Thyroid gland (tissue), 4 donors: ENCODE measurements at regions not wholly inside any gene's neighbourhood (a gene's known extent, or its start where the extent isn't known, plus 50 kb on each side); places are given as distances from the start of the nearest gene placed in this dataset.

ENCODE experiments used
- DNase-seq, 2 donors: peaks; one replicate each; pipeline ENCODE4 v3.0.0-alpha.2; 2019
- H3K27ac ChIP-seq, 3 donors: fragments of 200-600 bp; sonication (generic); 1 replicate in 2 of 3; 2 replicates in 1 of 3; pipeline ENCODE4 v1.5.1; 2016 to 2019; ENCODE audit warnings: mild to moderate bottlenecking in 1 of 3, moderate library complexity in 1 of 3
- H3K27me3 ChIP-seq: fragments of 200-600 bp; sonication (generic); one replicate; pipeline ENCODE4 v1.5.1; 2019
- H3K36me3 ChIP-seq, 2 donors: fragments of 200-600 bp; sonication (generic); one replicate each; pipeline ENCODE4 v1.5.1; 2016 to 2019
- H3K4me1 ChIP-seq, 2 donors: fragments of 200-600 bp; sonication (generic); one replicate each; pipeline ENCODE4 v1.5.1; 2017 to 2019
- H3K4me3 ChIP-seq, 3 donors: fragments of 200-600 bp; sonication (generic); replicated peaks in 1 of 3; 1 replicate in 2 of 3; 2 replicates in 1 of 3; pipeline ENCODE4 v1.5.1; 2016; ENCODE audit warnings: mild to moderate bottlenecking in 1 of 3
- H3K9me3 ChIP-seq: fragments of 200-600 bp; sonication (generic); one replicate; pipeline ENCODE4 v1.5.1; 2017
- POLR2A ChIP-seq, 2 donors: fragments of 450-650 bp; IDR thresholded peaks; one replicate each; pipeline ENCODE4 v1.6.1; 2017; ENCODE audit warnings: antibody characterized with exemption in 2 of 2, mild to moderate bottlenecking in 2 of 2, moderate library complexity in 1 of 2
- WGBS, 2 donors: methylation state at CpG; one replicate each; pipeline ENCODE4 v1.1.5; 2017; 5-methylcytosine and 5-hydroxymethylcytosine counted together
- intact Hi-C: fragments of 100-400 bp; cut with DNase I; formaldehyde crosslinking; loops from one replicate; pipeline ENCODE4 v1.15.1; 2023
- TF ChIP-seq, protein P1 (sequence below), 6 experiments: fragments of 200-600 bp in 3 of 6; fragments of 450-650 bp in 3 of 6; sonication (generic) in 3 of 6; IDR thresholded peaks; one replicate each; pipeline ENCODE4 v1.5.1; 2016 to 2019; ENCODE audit warnings: antibody characterized with exemption in 6 of 6, mild to moderate bottlenecking in 2 of 6, inconsistent platforms in 1 of 6, moderate library complexity in 1 of 6

DNA sequence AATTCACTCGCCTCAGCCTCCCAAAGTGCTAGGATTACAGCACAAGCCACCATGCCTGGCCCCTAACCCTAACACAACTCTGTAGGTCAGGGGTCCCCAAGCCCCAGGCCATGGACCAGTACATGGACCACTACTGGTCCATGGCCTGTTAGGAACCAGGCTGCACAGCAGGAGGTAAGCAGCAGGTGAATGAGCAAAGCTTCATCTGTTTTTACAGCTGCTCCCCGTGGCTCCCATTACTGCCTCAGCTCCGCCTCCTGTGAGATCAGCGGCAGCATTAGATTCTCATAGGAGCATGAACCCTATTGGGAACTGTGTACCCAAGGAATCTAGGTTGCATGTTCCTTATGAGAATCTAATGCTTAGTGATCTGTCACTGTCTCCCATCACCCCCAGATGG, 201.7 kb downstream of the NRP2 start:
- H3K27me3 ChIP-seq = no peaks in the 10 kb centered on the region
- H3K36me3 ChIP-seq = no peaks in the 10 kb centered on the region
- DNase-seq = no peak
- intact Hi-C loops = no loop called here
- no peak overlapping the region for H3K27ac ChIP-seq
- TF ChIP-seq POLR2A (IDR thresholded peaks at IDR 0.05) = no peak
- TF ChIP-seq, protein P1, sequence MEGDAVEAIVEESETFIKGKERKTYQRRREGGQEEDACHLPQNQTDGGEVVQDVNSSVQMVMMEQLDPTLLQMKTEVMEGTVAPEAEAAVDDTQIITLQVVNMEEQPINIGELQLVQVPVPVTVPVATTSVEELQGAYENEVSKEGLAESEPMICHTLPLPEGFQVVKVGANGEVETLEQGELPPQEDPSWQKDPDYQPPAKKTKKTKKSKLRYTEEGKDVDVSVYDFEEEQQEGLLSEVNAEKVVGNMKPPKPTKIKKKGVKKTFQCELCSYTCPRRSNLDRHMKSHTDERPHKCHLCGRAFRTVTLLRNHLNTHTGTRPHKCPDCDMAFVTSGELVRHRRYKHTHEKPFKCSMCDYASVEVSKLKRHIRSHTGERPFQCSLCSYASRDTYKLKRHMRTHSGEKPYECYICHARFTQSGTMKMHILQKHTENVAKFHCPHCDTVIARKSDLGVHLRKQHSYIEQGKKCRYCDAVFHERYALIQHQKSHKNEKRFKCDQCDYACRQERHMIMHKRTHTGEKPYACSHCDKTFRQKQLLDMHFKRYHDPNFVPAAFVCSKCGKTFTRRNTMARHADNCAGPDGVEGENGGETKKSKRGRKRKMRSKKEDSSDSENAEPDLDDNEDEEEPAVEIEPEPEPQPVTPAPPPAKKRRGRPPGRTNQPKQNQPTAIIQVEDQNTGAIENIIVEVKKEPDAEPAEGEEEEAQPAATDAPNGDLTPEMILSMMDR (IDR thresholded peaks at IDR 0.05) = no peak
- no peaks in the 10 kb centered on the region for H3K9me3 ChIP-seq
- 83 to 87% methylated on average over 3 to 4 of the region's 4 CpGs for WGBS, 2 donors
- H3K4me3 ChIP-seq = no peak overlapping the region
- H3K4me1 ChIP-seq = no peaks in the 10 kb centered on the region

DNA sequence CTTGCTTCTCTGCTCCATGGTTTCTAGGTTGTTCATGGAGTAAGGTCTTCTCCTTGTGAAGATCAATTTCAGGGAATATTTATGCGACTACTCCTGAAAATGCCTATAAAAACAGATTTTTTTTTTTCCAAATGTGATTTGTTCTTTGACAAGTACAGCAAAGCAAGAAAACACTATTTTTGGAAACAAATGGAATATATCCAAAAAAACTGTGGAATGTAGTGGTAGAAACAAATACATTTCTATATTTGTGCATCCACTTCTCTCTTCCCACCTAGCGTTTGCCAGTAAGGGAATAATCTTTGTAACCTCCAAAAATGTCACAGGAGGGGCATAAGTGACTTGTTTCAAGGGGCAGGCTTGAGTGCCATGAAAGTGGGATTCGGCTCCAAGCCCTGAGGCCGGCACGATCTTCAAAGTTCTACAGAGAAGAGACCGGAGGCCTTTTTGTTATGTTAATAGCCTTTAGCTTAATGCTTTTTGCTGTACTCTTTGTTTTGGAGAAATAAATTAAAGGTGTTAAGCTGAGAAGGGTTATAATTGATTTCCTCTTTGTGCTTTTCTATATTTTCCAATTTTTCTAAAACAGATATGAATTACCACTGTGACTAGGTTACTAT, 200.6 kb downstream of the NRP2 start:
- intact Hi-C loops = no loop called here
- TF ChIP-seq, protein P1 (IDR thresholded peaks at IDR 0.05) = no peak
- TF ChIP-seq POLR2A (IDR thresholded peaks at IDR 0.05) = no peak
- Histone ChIP-seq H3K27me3 (no peaks in the 10 kb centered on the region), H3K36me3 (no peaks in the 10 kb centered on the region), H3K4me3 (no peak overlapping the region), H3K27ac (no peak overlapping the region), H3K9me3 (no peaks in the 10 kb centered on the region), H3K4me1 (no peaks in the 10 kb centered on the region)
- DNase-seq = no peak
- 89% methylated on average over 6 of the region's 6 CpGs for WGBS, 2 donors

DNA sequence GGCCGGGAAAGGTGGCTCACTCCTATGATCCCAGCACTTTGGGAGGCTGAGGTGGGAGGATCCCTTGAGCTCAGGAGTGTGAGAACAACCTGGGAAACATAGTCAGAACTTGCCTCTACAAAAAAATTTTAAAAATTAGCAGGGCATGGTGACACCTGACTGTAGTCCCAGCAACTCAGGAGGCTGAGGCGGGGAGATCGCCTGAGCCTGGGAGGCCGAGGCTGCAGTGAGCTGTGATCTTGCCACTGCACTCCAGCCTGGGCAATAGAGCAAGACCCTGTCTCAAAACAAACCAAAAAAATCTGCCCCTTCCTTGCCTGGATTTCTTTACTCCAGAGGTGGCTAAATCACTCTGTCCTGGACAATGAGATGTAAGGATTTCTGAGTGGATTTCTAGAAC, 197.7 kb downstream of the NRP2 start:
- Histone ChIP-seq H3K4me1 (no peaks in the 10 kb centered on the region), H3K9me3 (no peaks in the 10 kb centered on the region), H3K4me3 (no peak overlapping the region), H3K27ac (no peak overlapping the region), H3K27me3 (no peaks in the 10 kb centered on the region), H3K36me3 (no peaks in the 10 kb centered on the region)
- TF ChIP-seq, protein P1 (IDR thresholded peaks at IDR 0.05) = no peak
- no peak for TF ChIP-seq POLR2A (IDR thresholded peaks at IDR 0.05)
- DNase-seq = no peak
- WGBS, 2 donors = 95 to 97% methylated on average over 4 of the region's 4 CpGs
- intact Hi-C loops = no loop called here

DNA sequence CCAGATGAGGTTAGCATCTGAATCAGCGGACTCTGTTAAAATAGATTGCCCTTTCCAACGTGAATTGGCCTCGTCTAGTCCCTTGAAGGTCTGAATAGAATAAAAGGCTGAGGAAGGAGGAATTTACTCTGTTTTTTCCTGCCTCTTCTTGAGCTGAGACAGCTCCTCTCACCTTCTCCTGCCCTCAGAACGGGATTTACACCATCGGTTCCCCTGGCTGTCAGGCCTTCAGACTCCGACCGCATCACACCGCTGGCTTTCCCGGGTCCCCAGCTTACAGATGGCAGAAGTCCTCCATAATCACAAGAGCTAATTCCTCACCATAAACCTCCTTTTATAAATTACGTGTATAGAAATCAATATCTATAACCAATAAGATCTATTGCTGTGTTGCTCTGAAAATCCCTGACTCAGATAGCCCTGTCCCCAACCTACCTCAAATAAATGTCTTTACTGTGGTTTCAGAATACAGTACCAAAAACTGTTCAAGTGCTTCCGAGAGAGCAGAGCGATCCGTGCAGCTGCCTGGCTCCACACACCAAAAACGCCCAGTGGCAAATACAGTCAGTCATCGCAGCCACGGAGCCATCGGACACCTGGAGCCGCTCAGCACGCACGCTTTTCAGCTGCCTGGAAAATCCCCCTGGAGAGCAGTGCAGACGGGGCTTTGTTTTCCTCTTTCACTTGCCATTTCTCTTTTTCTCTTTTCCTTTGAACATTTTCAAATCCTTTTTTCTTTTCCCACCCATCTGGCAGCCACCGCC, 196.9 kb downstream of the NRP2 start:
- intact Hi-C loops = no loop called here
- Histone ChIP-seq H3K9me3 (no peaks in the 10 kb centered on the region), H3K27ac (no peak overlapping the region), H3K27me3 (no peaks in the 10 kb centered on the region), H3K4me1 (no peaks in the 10 kb centered on the region), H3K36me3 (no peaks in the 10 kb centered on the region), H3K4me3 (no peak overlapping the region)
- DNase-seq = no peak
- TF ChIP-seq, protein P1 (IDR thresholded peaks at IDR 0.05) = no peak
- TF ChIP-seq POLR2A (IDR thresholded peaks at IDR 0.05) = no peak
- WGBS, 2 donors = 84 to 85% methylated on average over 22 of the region's 22 CpGs

DNA sequence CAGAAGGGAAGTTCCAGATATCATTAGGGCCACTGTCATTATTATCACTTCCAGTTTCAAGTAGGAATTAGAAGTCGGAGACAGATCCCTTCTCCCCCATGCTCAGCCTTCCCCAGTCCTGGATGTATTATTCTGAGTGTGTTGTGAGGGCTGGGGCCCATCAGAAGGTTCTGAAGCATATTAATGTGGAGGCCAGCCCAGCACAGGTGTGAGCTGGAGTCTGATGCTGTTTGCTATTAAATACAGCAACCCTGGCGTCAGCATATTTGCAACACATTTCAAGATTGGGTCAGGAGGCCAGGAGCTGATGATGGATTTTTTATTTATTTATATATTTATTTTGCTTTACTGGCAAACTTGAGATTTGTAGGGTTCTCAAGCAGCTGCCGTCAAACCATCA, 195.2 kb downstream of the NRP2 start:
- WGBS, 2 donors = 91 to 94% methylated on average over 3 of the region's 3 CpGs
- no peak for DNase-seq
- no peaks in the 10 kb centered on the region for H3K4me1 ChIP-seq
- no peak overlapping the region for H3K4me3 ChIP-seq
- TF ChIP-seq, protein P1 (IDR thresholded peaks at IDR 0.05) = no peak
- TF ChIP-seq POLR2A (IDR thresholded peaks at IDR 0.05) = no peak
- no peak overlapping the region for H3K27ac ChIP-seq
- H3K9me3 ChIP-seq = no peaks in the 10 kb centered on the region
- no peaks in the 10 kb centered on the region for H3K27me3 ChIP-seq
- H3K36me3 ChIP-seq = no peaks in the 10 kb centered on the region
- intact Hi-C loops = no loop called here
